GM12874 (cell line): ENCODE measurements at regions not wholly inside any gene's neighbourhood (a gene's known extent, or its start where the extent isn't known, plus 50 kb on each side); places are given as distances from the start of the nearest gene placed in this dataset.

Source experiments
- CTCF ChIP-seq: IDR thresholded peaks from 2 replicates; pipeline ENCODE4 v1.5.1; 2011; ENCODE audit warnings: low read depth, mild to moderate bottlenecking, control low read depth, low read length, moderate library complexity; ENCODE audit not compliant: insufficient read depth

GRCh38 chr13:106132216-106132615, 403.2 kb downstream of the EFNB2 start:
- TF ChIP-seq CTCF: no peak

GRCh38 chr13:106129993-106130392, 405.5 kb downstream of the EFNB2 start:
- TF ChIP-seq CTCF: no peak

GRCh38 chr13:106129273-106129672, 406.2 kb downstream of the EFNB2 start:
- no peak for TF ChIP-seq CTCF

- TF ChIP-seq CTCF: no peak
Observed at GRCh38 chr13:106122234-106122633, 413.2 kb downstream of the EFNB2 start.

GRCh38 chr13:106121173-106121754, 414.2 kb downstream of the EFNB2 start:
- no peak for TF ChIP-seq CTCF

- no peak for TF ChIP-seq CTCF
Observed at GRCh38 chr13:106118996-106119395, 416.5 kb downstream of the EFNB2 start.

- TF ChIP-seq CTCF: no peak
Observed at GRCh38 chr13:106118050-106118449, 417.4 kb downstream of the EFNB2 start.
